ENCODE measurements at regions not wholly inside any gene's neighbourhood (a gene's known extent, or its start where the extent isn't known, plus 50 kb on each side); places are given as distances from the start of the nearest gene placed in this dataset.
"Not testable (repeated sequence)": the region's sequence is repeated elsewhere in the genome, so short reads cannot be mapped to it uniquely, and the experiment has no call there.

DNA sequence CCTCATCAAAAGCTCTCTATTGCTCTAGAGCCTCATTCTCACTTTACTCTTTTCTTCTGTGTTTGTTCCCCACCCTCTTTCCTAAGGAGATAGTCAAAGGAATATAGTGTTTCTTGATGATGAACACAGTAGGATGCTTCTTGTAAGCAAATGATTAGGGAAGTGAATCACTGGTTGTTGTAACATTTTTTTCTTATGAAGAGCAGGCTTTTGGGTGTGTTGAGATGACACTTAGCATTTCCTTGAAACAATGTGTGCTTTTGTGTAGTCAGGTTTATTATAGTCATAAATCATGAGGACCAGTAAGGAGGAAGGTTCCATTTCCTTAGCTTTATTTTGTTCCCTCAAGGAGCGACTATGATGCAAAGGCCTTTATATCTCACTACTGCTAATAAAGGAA lies 1991.3 kb upstream of the C9orf72 start:
- no peak for DNase-seq (ENCODE audit: low spot score)

DNA sequence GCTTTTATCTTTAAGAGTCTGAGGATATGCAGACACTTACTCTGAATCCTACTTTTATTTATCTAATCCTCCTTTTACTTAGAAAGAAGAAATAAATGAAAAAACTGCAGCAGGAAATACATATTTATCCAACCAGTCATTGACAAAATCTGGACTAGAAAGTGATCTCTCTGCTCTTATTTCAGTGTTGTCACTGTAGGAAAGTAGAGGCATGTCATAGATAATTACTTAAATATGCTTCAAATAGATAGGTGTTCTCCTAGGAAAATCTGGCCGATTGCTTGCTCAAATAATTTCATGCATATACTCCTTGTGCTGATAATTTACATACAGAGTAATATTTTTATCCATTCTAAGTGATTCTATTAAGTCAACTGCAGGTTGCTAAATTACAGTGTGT lies 2001.9 kb upstream of the C9orf72 start:
- no peak for DNase-seq (ENCODE audit: low spot score)

DNA sequence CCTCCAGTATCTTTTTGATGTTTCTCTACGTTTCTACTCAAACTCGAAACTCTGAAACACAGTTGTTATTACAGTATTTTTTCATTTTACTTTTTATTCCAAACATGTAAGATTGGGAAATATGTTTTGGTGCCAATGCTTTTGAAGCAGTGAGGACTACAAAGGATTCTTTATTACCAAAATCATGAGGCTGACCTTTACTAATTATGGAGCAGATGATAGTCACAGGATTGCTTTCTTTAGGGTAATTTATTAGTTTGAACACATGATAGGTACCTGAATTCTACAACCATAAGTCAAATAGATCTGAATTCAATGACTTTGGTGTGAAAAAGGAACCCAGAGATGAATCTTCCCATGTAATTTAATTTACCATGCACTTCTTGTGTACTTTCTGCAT lies 2015.1 kb upstream of the C9orf72 start:
- DNase-seq (ENCODE audit: low spot score): no peak

DNA sequence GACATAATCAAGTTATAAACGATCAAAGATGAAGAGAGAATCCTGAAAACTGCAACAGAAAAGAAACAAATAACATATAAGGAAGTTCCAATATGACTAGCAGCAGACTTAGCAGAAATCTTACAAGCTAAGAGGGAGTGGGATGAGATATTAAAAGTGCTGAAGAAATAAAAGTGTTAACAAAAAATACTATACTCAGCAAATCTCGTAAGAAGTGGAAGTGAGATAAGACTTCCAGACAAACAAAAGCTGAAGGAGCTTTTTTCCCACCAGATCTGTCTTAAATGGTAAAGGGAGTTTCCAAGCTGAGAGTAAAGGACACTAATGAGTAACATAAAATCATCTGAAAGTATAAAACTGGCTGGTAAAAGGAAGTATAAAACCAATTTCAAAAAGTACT lies 2036.0 kb upstream of the C9orf72 start:
- no peak for DNase-seq (ENCODE audit: low spot score)

DNA sequence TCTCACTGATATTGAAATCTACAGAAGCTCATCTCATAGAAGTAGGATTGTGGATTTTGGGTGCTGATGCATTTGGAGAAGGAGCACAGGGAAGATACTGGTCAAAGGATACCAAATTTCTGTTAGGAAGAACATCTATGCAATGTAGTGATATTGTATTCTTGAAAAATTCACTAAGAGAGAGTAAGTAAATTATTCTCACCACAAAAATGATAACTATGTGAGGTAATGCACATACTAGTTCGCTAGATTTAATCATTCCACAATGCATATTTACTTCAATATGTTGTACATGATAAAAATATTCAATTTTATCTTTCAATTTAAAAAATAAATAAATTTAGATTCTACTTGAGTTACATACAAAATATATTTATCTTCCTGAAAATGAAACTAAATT lies 2040.5 kb upstream of the C9orf72 start:
- DNase-seq (ENCODE audit: low spot score): no peak

DNA sequence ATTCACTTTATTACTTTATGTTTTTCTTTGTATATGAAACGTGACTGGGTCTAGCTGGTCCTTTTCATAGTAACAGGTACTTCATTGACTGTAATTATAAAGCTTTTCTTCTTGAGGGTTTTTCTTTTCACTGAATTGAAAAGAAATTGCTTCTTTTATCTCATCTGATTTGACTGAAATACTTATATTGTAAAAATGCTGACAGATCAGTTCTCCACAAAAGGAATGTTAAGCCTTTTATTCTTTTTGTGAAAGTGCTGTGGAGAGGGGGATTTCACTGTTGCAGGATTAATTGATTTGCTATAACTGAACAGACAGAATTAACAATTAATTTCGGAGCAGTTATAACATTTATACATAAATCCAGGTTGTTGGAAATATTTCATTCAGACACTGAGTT lies 2043.6 kb upstream of the C9orf72 start:
- no peak for DNase-seq (ENCODE audit: low spot score)

DNA sequence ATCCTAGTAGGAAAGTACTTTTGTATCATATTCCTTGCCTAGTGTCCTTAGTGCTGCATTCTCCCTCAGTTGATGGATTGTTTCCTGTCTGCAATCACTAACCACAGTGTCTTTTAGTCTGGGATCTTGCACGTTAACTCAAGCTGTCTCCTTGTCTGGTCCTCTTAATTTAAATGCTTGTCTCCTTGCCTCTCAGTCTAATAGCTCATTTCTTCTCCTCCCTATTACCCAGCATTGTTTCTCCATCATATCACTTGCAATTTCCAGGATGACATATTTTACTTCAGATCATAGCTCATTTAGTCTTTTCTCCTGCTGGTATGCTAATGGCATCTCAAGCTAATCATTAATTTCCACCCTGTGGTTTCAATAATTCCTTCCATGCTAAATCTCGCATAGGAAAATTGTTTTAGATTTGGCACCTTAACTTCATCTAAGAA lies 2052.0 kb upstream of the C9orf72 start:
- no peak for DNase-seq (ENCODE audit: low spot score)

DNA sequence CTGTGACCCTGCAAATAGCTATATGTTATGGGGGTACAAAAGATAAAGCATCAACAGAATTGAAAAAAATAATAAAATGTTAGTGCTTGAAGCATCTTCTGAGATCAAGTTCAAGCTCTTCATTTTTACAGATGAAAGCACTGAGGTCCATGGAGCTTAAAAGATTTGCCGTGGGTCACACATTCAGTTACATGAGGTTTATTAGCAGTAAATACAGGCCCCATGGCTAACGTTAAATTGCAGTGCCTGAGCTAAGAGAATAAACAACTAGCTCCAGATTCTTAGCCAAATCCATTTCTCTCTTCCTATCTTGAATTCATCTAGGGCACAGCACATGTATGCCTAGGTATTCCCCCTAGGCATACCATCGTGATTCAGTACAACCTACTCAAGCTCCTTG lies 2052.7 kb upstream of the C9orf72 start:
- no peak for DNase-seq (ENCODE audit: low spot score)

DNA sequence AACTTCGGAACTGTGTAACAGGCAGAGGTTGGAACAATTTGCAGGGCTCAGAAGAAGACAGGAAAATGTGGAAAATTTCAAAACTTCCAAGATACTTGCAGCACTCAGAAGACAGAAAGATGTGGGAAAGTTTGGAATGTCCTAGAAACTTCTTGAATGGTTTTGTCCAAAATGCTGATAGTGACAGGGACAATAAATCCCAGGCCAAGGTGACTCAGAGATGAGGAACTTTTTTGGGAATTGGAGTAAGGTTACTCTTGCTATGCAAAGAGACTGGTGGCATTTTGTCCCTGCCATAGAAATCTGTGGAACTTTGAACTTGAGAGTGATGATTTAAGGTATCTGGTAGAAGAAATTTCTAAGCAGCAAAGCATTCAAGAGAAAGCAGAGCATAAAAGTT lies 2055.6 kb upstream of the C9orf72 start:
- DNase-seq (ENCODE audit: low spot score): not testable (repeated sequence)

DNA sequence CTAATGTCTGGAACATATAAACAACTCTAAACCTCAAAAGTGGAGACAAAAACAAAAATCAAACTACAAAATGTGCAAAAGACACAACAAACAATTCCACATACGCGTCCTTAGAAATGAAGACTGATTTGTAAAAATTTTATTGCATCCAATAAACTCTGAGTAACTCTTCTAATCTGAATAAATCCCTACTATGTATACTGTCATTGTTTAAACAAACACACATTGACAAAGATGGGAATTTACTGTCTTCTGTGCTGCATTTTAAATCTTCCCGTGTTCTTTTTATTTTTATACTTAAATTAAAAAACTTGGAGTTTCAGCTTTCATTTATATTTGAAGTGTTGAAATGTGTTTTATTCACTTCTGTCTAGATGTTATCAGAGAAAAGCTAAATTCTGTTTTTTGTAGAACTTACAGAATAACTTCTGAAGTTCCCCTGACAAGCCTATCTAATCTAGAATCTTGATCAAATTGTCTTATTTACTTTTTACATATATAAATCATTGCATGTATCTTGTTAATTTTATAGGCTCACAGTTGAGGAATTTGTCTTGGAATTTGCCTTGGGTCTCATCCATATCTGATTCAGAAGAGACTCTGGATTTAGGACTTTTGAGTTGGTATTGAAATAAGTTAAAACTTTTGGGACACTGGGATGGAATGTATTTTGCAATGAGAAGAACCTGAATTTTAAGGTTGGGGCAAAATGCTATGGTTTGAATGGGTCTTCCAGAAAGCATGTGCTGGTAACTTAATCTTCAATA lies 2064.4 kb upstream of the C9orf72 start:
- no peak for DNase-seq (ENCODE audit: low spot score)

DNA sequence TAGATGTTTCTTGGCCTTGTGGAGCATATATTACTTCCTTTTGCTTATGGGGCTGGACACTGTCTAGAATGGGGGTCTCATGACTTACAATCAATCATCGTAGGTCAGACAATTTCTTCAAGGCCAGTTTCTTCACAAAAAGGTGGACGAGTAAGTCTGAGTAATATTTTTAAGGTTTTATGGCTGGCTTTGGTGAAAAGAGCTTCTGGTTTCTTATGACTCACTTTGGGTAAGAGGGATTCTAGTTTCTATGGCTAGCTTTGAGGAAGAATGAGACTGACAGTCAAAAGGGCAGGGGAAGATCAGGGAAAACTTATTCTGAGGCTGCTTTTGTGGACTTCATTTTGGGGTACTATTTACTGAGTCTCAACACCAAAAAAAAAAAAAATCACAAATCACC lies 2067.2 kb upstream of the C9orf72 start:
- DNase-seq (ENCODE audit: low spot score): no peak

DNA sequence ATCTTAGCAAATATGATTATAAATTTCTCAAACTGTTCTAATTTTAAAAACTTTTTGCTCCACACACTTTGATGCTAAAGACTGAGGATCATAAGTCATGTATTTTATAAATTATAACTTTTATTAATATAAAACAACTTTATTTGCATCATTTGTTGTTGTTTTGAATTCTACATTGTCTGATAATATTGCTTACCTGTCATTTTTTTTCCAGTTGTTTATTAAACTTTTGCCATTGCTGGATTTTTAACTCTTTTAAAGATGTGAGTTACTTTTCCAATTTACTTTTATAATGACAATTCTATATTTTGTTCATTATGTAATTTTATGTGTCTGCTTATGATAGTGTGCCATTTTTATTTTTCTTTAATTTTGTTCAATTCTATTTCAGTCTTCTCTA lies 2071.2 kb upstream of the C9orf72 start:
- DNase-seq (ENCODE audit: low spot score): no peak

DNA sequence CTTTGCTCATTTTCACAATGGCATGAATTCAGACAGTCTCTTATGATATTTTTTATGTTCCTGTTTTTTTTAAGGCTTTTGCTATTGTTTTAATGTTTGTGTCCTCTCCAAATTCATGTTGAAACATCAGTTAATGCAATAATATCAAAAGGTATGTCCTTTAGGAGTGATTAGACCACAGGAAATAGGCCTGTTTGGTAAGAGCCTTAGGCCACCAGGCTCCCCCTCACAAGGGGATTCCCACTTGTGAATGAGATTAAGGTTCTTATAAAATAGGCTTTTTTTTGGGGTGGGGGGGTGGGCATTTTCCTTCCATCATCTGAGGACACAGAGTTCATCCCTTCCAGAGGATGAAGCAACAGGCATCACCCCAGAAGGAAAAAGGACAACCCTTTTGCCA lies 2074.2 kb upstream of the C9orf72 start:
- DNase-seq (ENCODE audit: low spot score): no peak

DNA sequence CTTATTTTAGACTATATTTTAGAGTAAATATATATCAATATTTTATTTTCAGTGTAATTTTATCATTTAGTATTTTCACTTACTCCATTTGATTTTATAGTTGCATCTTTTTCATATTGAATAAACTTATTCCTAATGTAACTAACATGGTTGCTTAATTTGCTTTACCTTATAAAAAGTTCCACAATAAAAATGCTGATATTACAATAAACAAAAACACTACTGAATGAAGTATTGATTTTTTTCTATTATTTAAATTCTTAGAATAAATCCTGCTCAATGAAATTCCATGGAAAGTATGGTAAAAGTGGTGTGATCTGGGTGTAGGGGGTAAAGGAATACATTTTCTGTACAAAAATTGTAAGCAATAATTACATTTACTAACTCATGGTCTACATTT lies 2074.9 kb upstream of the C9orf72 start:
- DNase-seq (ENCODE audit: low spot score): no peak

DNA sequence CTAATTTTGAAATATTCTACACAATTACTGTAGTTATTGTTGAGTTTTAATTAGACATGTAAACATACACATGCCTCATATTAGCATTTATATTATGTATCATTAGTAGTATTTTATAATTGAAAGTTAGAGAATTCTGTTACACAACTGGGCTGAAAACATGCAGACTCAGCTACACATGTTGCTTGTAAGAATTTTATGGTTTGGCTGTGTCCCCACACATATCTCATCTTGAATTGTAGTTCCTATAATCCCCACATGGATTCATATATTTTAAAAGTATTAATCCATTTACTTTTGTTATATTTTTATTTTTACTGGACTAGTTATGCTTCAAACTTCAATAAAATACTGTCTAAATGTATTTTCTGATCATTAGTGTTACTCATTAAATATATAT lies 2075.3 kb upstream of the C9orf72 start:
- no peak for DNase-seq (ENCODE audit: low spot score)

DNA sequence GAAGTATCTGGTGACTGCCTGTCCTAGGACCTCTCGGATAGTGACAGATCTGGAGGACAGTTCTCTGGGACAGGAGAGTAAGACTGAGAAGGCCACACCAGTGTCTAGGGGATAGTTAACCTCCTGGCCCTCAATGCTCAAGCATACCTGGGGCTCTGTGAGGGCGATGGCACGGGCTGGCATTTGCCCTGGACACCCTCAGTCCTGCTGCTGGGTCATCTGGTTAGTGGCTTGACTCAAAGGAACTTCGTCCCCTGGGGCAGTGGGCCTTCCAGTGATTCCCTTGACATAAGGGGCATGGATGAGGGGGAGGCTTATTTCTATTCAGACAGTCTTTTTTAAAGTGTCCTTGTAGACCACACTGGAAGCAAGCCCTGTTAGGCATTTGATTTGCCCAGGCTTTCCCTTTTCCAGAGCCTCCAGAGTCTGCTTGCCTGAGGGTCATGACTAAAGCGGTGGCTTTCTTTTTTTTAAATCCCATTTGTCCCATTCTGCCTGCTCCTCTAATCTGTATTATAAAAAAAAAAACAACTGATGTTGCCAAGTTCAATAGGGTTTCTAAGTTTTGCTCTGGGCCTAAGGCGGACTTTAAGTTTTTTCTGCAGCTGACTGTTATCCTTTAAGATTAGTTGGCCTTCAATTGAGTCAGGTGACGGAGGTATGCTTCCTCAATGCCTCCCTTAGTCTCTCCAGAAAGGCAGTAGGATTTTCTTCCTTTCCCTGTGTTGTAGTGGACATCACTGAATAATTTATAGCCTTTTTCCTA lies 2083.5 kb upstream of the C9orf72 start:
- DNase-seq (ENCODE audit: low spot score): no peak

DNA sequence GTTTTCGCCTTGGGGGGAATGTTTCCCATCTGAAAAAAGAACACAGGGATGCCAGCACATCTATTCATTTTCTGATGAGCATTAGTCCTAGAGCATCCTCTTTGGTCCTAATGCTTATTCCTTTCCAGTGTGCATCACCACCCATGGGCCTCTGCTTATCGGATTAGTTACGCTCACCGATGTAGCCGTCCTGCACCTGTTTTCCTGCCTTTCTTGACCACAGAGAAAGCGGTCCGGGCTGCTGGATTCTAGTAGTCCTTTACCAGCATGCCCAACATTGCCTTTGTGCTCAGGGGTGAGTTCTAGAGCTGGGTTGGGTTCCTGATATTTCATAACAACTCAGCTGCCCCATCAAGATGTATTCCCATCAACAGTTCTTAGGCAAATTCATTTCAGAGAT lies 2084.5 kb upstream of the C9orf72 start:
- no peak for DNase-seq (ENCODE audit: low spot score)

DNA sequence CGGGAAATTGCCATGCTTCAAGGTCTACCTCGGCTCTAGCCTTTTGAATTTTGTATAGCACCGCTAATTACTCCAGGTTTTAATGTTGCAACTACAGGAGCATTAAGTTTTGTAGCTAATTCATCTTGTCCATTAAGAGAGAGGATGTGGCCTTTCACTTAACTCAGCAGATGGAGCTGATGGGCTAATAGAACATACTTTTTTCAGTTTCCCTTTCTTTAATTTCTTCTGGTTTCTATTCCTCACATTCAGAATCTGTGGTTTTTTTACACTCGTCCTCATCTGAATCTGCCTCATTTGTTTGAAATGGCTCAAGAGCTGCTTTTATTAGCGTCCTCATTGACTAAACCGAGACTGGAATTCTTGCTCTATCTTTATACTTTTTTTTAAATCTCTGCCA lies 2085.7 kb upstream of the C9orf72 start:
- DNase-seq (ENCODE audit: low spot score): no peak

DNA sequence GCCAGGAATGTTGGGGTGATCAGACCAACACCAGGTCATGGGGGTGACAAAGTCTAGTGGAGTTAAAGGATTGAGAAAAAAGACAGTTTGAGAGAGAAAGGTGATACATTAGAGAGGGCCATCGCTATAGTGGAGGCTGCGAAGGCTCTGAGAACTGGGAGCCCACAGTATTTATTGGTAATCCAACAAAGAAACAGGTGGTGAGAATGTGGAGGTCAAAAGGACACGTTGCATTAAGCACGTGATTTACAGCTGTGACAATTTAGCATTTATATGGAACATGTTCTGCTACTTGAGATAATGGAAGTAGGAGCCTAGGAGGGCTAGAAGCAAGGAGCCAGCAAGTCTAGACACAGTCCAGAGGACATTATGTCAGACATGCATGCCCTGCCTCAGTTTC lies 2086.5 kb upstream of the C9orf72 start:
- no peak for DNase-seq (ENCODE audit: low spot score)

DNA sequence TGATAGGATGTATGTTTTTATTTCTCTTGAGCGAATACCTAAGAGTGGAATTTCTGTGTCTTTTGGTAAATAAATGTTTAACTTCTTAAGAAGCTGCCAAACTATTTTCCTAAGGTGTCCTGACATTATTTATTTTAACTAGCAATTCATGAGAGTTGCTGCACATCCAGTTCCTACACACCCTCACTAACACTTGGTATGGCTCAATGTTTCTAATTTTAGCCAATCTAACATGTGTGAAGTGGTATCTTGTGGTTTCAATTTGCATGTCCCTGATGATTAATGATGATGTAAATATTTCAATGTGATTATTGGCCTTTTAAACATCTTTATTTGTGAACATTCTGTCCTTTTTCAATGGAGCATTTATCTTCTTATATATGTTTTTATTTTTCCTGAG lies 2095.5 kb upstream of the C9orf72 start:
- no peak for DNase-seq (ENCODE audit: low spot score)

DNA sequence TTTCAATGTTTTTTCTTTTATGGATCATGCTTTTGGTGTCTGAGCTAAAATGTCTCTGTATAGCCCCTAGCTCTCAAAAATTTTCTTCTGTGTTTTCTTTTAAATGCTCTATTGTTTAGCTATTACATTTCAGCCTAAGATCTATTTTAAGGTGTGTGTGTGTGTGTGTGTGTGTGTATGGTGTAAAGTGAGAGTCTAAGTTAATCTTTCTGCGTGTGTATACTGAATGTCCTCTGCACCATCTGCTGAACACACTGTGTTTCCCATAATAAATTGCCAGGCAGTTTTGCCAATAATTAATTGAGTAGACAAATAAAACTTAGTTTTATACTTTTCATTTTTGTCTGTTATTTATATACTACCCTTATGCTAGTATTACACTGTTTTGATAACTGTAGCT lies 2096.3 kb upstream of the C9orf72 start:
- no peak for DNase-seq (ENCODE audit: low spot score)

DNA sequence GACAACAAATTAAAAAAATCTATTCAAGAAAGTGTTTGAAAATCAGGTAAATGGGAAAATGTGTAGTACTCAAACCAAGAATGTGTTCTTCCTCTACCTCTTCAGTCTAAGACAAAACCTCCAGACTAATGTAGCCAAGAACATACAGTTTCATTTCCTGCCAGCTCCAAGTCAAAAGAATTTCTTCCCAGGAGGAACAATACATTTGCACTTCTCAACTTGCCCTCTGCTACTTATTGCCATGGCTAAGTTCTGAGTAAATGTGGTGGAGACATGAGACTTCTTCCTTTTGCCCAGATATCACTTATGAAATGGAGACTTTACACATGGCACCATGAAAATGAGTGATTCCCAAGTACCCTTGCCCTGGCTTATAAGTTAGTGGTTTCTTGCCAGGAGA lies 2112.2 kb upstream of the C9orf72 start:
- DNase-seq (ENCODE audit: low spot score): no peak

DNA sequence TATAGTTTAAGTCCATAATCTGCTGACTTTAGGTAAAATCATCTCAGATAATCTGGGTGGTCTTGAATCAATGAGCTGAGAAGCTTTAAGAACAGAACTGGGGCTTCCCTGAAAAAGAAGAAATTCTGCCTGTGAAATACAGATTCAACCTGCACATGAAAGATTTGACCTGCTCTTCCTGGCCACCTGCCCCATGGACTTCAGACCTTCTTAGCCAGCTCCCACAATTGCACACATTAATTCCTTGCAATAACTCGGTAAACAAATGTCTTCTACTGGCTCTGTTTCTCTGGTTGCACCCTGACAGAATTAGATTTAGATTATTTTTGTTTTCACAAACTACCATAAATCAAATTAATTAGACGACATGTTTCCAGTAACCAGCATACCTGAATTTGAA lies 2117.9 kb upstream of the C9orf72 start:
- DNase-seq (ENCODE audit: low spot score): no peak
